Stimulated activated CD8-positive, alpha-beta memory T cell treated with anti-CD3 and anti-CD28 coated beads, Interleukin-4, amount 100 ng/mL, for 4 hours (primary cell): ENCODE measurements at regions not wholly inside any gene's neighbourhood (a gene's known extent, or its start where the extent isn't known, plus 50 kb on each side); places are given as distances from the start of the nearest gene placed in this dataset.
"Not testable (repeated sequence)": the region's sequence is repeated elsewhere in the genome, so short reads cannot be mapped to it uniquely, and the experiment has no call there.

ENCODE experiments used
- DNase-seq, 2 donors: peaks; one replicate each; pipeline ENCODE4 v3.0.0-alpha.2; 2020; ENCODE audit warnings: low read depth in 2 of 2, low spot score in 1 of 2

DNA sequence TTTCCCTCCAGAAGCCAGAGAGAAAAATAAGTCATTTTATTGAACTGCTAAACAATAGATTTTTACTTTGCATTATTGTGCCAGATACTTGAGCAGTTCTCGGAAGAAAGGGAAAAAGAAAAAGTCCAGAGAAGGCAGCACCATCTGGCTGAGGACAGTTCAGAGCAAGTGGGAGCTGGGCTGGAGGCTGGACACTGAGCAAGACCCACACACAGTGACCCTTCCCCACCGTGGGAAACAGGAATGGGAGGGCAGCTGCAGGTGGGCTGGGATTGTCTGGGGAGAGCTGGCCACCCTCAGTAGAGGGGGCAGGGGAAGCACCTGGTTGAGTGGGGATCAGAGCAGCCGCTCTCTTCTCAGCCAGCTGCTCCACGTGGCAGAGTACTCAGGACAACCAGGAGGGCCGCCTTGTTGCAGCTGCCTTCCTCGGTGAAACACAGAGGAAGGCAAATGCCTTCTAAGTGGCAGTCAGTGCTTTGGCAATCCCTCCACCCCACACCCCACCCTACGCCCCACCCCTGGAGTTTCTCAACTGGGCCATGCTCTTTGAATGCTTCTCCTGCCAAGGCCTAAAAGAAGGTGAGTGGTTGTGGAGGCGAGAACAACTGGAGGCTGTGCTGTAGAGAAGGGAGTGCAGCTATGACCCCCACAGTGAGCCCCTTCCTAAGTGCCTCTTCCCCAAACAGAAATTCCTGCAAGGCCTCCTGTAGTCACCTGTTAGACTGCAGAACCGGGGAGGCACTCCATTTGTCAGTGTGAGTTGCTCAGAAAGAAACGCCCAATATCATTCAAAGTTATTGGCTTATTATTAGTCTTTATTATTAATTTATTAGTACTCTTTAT is 179.3 kb downstream of the ZIC5 start:
- DNase-seq, result no peak

DNA sequence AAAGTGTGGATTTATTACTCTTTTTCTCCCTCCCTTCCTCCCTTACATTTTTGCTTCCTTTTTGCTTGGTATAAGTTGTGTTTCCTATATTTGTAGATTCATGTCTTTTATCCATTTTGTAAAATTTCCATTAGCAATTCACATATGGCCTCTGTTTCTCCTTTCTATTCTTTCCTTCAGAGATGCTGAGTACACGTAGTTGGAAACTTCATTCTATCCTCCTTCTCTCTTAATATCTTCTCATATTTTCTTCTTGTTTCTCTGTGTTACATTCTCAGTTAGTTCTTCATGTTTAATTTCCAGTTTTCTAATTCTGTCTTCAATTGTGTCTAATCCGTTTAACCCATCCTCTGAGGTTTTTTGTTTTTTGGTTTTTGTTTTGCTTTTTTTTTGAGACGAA is 188.9 kb downstream of the ZIC5 start:
- DNase-seq, result no peak

DNA sequence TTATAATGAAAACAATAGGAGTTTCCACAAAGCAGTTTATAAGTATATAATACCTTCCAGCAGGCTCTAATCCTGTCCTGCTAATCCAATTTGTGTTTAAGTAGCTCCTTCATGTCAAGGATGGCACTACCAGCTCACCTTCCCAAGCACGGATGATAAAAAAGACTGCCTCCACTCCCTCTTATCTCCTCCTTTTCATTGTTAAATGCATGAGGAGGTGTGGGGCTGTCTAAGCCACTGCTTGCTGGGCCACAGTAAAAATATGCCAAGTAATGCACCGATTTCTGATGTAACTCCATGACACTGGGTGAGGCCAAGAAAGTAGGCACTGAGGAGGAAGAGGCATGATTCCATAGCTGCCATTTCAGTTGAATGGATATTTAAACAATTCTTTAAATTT is 193.1 kb downstream of the ZIC5 start:
- DNase-seq, result no peak

GRCh38 chr13:99777873-99778272 is 193.7 kb downstream of the ZIC5 start:
- no peak for DNase-seq

- no peak for DNase-seq
Measured at GRCh38 chr13:99774644-99775043, 196.9 kb downstream of the ZIC5 start.

DNA sequence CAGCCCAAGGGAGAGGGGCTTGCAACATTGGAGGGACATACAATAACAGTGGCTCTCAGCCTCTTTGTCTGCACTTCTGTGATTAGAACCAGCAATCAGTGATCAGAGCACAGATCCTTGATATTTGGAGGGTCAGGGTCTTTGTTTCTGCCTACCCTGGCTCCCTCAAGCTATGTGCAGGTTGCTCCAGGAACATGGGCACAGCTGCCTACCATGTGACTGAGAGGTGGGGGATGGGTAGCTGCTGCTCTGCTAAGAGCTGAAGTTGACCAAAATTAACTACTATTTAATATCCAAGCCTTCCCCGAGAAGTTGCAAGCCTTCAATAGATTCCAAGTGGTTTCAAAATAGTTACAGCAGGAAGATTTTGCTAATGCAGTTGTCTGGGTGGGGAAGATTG is 202.6 kb downstream of the ZIC5 start:
- DNase-seq, result no peak

- DNase-seq, result no peak
Measured at GRCh38 chr13:99766641-99767045, 204.9 kb downstream of the ZIC5 start.

DNA sequence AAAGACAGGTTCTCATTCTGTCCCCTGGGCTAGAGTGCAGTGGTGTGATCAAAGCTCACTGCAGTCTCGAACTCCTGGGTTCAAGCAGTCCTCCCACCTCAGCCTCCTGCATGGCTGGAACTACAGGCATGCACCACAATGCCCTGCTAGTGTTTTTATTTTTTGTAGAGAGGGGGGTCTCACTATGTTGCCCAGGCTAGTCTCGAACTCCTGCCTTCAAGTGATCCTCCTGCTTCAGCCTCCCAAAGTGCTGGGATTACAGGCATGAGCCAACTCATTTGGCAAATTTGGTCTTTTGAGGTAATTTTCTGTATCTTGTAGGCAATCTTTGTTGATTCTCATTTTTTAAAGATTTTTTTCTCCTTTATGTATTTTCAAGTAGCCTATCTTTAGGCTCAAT is 205.7 kb downstream of the ZIC5 start:
- no peak for DNase-seq

DNA sequence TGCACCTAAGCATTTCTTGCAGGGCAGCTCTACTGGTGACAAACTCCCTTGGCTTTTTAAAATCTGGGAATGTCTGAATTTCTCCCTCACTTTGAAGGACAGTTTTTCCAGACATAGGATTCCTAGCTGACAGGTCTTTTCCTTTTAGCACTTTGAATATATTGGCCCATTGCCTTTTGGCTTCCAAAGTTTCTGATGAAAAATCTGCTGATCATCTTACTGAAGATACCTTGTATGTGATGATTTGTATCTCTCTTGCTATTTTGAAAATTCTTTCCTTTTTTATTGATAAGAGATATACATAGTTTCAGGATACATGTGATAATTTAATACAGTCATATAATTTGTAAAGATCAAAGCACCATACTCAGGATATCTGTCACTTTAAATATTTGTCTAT is 211.1 kb downstream of the ZIC5 start:
- DNase-seq, result no peak

DNA sequence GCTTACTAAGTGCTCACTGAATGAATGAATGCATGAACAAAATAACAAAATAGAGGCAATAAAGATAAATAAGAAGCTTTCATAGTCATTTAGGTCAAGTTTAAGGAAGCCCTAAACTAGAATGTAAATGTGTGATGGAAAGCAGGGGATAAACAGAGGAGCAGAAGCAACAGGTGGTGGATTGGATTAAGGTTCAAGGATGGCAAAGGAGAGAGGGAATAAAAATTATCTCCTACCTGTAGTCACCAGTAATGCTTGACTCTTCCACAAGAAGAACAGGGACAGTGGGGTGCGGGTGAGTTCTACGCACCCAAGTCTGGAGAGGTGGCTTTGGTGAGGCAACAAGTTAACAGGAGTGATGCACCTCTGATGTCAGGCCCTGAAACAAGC is 212.4 kb downstream of the ZIC5 start:
- no peak for DNase-seq

DNA sequence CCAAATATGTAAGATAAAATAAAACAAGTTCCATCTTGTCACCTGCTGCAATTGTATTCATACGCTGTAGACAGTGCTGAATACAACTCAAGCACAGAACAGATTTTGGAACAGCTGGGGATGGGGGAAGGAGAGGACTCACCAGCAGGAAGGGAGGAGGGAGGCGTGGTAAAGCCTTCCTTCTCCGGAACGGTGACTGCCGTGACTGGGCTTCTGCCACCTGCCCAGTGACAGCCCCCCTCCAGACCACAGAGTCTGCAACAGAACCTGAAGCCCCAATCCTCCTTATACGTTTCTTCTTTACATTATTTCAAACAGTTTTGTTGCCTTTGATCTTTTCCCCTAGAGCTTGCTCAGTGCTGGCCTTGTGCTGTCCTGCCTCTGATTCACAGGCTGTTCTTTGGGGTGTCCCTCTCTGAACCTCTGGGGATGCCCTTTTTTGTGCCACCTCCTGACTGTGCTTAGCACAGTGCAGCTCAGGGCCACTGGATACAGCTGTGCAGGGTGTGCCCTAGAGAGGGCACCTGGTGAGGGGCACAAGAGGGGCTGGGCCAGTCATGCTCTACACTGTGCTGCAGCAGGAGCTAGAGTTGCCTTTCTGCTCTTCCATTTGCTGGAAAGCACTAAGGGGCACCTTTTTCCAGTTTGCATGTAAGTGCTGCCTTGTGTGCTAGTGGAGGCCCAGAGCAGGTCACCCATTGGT is 213.0 kb downstream of the ZIC5 start:
- no peak for DNase-seq

DNA sequence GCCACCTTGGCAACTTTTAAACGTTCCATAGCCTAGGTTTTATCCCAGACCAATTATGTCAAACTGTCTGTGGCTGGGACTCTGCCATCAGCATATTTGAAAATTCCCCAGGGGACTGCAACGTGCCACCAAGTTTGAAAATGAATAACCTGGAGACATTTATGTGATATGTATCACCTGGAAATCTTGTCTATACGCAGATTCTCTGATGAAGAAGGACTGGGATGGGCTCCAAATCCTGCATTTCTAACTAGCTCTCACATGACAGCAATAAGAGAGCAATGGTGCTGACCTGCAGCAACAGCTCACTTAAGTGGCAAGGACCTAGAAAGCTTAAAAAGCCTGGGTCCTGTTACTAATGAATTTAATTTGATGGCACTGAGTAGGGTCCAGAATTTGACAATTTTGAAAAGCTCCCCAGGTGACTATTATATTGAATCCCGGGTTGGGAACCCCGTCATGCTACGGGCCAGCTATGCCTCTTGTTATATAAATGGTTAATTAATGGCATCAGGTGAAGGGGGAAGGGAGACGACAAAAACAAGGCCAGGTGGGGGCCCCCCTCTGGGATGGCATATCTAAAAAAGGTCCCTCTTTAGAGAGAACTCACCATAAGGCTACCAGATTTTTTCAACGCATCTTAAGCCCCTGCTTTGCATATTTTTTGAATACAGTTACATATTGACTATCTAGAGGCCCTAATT is 213.7 kb downstream of the ZIC5 start:
- DNase-seq, result no peak

- no peak for DNase-seq
Measured at GRCh38 chr13:99756281-99756680, 215.3 kb downstream of the ZIC5 start.

- DNase-seq, result not testable (repeated sequence)
Measured at GRCh38 chr13:99754750-99755149, 216.8 kb downstream of the ZIC5 start.

GRCh38 chr13:99752373-99752772 is 219.2 kb downstream of the ZIC5 start:
- no peak for DNase-seq

GRCh38 chr13:99751517-99752199 is 219.9 kb downstream of the ZIC5 start:
- DNase-seq, result no peak

DNA sequence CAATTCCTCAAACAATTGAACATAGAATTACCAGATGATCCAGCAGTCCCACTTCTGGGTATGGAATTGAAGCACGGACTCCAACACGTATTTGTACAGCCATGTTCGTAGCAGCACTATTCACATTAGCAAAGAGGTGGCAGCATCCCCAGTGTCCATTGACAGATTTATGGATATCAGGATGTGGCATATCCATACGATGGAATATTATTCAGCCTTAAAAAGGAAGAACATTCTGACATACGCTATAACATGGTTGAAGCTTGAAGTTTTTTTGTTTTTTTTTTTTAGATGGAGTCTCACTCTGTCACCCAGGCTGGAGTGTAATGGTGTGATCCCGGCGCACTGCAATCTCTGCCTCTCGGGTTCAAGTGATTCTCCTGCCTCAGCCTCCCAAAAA is 220.6 kb downstream of the ZIC5 start:
- DNase-seq, result no peak

DNA sequence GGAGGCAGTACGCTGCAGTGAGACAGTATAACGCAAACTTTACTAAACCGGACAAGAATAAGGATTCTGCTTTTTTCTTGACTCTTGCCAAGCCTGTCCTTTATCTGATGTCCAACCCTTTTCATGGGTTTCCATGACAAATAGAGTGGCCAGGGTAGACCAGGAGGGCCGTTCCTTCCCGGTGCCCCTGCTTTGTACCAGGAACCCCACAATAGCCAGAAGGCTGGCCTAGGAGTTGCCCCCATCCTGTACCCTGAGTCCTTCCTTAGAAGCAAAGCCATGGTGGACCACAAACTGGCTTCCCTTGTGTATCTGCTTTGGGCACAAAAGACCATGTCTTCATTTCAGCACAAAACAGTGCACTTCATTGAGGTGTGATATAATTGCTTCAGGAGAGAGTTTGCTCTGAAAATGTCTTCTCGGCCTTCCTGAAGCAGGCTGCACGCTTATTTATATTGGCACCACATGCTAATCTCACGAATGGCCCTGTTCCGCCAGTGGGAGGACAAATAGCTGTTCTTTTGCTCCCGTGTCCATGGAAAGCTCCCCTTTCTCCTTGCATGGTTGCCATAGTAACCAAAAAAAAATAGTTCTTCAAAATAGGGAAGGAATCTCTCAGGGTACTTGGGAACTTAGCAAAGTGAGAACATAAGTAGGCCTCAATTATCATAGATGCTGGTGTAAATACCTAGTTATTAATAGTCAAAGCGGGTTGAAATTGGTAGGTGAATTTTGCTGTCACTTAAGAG is 222.1 kb downstream of the ZIC5 start:
- DNase-seq, result no peak

DNA sequence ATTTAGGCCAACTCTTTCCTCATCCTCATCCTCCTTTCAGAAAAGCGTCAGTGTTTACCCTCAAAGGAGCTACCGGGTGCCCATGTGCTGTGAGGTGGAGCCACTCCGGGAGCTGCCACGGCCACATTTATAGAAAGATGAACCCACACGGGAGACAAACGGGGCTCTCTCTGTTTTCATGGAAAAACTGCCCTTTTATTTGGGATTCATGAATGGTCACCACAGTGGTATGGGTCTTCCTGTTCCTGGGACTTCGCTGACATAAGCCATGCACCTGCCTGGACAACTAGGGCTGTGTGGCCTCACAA is 224.2 kb downstream of the ZIC5 start:
- DNase-seq, result no peak

- no peak for DNase-seq
Measured at GRCh38 chr13:99746637-99747402, 224.7 kb downstream of the ZIC5 start.
